ENCODE measurements at regions not wholly inside any gene's neighbourhood (a gene's known extent, or its start where the extent isn't known, plus 50 kb on each side); places are given as distances from the start of the nearest gene placed in this dataset.

GRCh38 chr6:170176898-170177771, 113.7 kb downstream of the DLL1 start:
- DNase-seq, result peak; percentile 45 to 68

DNA sequence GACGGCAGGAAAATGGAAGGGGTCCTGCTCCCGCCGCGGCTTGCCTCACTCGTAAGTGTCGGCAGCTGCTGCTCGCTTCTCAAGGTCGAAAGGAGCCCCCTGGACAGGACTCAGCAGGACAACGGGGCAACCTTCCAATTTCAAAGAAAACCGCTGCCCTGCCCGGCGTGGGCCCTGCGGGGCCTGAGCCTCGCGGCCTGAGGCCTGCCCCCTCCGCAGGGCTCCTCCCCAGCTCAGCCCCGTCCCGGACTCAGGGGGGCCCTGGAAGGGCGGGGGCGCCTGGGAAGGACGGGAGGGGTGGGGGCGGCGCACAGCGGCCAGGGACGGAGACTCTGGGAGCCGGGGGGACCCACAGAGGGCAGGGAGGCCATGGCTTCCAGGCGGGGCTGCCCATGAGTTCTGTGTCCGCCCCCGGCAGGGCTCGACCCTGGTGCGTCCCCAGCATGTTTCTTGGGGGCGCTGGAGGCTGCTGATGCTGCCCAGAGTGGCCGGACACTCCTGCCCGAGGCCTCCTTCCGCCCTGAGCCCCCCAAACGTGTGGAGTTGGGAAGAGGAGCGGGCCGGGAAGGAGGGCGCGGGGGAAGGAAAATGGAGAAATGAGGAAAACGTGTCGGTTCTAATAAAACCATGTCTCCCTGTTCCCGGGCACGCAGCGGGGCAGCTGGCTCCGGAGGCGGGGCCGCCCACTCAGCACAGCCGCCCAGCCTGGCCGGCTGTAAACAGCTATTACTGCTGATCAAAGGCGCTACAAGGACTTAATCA, 114.6 kb downstream of the DLL1 start:
- DNase-seq, result peak; percentile 49 to 54

GRCh38 chr6:170175644-170176135, 115.2 kb downstream of the DLL1 start:
- no peak for DNase-seq

DNA sequence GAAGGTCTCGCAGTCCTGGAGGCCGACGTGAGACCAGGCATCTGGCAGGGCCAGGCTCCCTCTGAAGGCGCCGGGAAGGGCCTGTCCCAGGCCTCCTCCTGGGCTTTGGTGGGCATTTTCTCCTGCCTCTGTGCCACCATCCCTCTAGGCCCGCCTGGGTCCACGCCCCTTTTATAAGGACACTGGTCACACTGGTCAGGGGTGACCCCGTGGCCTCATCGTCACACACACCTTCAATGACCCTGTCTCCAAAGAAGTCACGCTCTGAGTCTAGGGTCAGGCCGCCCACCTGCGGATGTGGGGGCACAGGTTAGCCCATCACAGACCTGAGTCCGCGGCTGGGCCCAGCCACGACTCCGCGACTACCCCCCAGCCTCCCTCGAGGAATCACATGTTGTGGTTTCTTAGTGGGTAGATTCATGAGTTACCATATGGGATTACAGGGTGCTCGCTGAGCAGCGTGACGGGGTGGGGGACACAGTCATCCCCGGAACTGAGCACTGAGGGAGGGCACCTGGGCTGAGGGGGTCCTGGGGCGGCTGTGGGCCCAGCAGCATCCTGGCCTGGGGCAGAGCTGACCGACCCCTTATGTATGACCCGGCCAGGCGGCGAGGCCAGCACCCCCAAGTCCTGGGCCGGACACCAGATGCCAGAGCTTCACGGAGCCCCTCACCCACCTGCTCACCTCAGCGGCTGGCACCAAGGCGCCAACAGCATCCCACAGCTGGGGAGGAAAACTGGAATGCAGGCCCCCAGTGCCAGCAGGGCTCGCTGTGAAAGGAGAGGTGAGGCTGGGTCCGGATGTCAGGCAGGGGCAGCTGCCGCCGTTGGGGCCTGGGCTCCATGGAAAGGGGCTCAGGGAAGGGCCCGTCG, 115.9 kb downstream of the DLL1 start:
- DNase-seq, result no peak

DNA sequence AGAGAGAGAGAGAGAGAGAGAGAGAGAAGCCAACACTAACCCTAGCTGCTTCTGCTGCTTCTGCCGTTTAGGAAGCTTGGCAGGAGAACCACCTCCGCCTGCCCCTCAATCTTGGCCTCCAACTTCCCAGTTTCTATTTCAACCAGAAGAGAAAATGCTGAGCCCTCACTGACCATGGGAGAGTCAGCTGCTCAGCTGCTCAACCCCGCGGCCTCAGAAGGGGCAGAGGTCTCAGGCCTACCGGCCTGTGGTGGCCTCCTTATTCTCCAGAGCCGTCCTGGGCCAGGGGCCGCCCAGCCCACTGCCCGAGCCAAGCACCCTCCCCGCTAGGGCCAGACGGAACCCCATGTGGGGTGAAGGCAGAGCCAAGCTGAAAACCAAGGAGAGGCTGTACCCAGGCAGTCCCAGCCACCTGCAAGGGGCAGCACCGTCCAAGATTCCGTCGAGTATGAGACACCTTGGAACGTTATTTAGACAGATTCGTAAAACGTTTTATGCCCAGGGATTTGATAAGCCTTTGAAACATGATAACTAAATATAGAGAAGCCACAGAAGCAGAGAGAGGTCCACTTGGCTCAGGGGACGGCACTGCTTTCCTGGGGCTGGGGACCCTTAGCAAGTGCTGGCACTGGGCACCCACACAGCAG, 116.6 kb downstream of the DLL1 start:
- DNase-seq, result no peak

GRCh38 chr6:170173335-170173881, 117.5 kb downstream of the DLL1 start:
- DNase-seq, result no peak

DNA sequence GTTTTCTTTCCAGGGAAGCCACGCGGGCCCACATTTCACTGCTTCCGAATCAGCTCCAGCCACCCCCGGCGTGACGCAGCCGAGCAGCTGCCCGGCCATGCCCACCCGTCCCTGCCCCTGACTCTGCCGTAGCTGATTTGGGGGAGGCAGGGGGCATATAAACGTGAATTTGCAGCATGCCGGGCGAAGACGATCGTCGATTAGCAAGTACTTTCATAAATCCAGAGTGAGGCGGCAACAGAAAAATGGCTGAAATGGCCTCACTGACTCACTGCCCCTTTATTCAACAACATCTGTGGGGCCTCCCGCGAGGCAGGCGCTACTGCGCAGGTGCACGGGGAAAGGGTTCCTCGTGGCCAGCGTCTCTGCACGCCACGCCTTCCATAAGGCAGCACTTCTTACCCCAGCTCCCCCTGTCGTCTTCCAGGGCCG, 118.0 kb downstream of the DLL1 start:
- no peak for DNase-seq

DNA sequence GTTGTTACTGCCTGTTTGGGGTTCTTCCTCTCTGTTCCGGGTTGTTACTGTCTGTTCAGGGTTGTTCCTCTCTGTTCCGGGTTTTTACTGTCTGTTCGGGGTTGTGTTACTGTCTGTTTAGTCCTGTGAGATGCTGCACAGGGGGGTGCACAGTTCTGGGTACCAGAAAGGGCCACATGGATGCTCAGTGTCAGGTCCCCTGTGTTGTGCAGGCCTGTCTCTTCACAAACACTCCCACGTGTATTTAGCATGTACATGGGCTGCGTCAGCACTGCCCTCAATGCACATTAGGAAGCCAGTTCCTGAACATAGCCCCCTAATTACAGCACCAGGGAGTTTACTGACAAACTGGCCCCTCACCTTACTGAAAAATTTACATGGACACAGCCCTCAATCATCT, 118.5 kb downstream of the DLL1 start:
- no peak for DNase-seq

DNA sequence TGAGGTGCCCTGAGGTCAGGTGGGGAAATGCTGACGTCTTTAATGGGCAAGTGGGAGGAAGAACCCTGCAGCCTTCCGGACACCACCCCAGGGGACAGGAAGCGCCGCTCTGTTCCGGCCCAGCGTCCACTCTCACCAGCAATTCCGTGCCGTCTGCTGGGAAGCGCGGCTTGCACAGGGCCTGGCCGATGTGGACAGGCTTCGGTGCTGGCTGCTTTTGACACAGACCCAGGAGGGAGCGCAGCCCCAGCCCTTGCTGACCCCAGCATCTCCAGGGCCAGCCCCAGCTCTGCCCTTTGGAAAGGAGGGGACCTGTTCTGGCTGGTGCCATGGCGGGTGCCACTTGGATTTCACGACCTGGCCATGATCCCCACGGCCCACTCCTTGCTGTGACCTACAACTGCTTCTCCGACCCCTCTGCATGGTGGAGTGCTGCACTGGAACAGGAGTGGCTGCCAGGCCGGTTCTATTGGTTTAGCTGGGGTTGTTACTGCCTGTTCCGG, 123.2 kb downstream of the DLL1 start:
- no peak for DNase-seq

- DNase-seq, result peak in 1 of 2 experiments; percentile 56
Measured at GRCh38 chr6:170166511-170167122, 124.3 kb downstream of the DLL1 start.

DNA sequence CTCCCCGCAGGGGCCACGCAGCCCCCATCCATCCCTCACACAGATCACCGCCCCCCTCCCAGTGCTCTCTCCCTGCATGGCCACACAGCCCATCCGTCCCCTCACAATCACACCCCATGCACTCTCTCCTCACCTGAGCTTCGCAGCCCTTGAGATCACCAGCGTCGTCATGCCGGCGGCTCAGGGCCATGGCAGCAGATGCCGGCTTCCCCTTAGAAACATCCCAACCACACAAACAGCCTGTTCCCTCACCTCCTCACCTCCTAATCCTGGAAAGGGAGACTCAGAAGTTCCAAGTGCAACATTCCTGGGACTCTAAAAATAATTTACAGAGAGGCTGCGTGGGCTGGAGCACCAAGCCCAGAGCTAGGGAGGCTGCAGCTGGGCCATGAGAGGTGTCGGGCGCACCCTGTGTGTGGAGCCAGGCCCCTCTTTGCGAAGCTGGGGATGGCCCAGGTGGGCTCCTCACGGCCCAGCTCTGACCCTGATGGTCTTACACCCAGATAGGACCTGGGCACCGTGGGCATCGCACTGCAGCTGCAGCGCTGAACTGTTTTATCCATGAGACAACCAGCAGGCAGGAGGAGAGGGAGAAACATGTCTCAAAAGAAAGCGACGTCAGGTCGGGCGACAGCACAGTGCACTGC, 125.3 kb downstream of the DLL1 start:
- peak in 1 of 2 experiments; percentile 35 for DNase-seq

GRCh38 chr6:170165085-170165470, 125.8 kb downstream of the DLL1 start:
- DNase-seq, result peak; percentile 67 to 78

GRCh38 chr6:170164271-170164900, 126.5 kb downstream of the DLL1 start:
- DNase-seq, result no peak

DNA sequence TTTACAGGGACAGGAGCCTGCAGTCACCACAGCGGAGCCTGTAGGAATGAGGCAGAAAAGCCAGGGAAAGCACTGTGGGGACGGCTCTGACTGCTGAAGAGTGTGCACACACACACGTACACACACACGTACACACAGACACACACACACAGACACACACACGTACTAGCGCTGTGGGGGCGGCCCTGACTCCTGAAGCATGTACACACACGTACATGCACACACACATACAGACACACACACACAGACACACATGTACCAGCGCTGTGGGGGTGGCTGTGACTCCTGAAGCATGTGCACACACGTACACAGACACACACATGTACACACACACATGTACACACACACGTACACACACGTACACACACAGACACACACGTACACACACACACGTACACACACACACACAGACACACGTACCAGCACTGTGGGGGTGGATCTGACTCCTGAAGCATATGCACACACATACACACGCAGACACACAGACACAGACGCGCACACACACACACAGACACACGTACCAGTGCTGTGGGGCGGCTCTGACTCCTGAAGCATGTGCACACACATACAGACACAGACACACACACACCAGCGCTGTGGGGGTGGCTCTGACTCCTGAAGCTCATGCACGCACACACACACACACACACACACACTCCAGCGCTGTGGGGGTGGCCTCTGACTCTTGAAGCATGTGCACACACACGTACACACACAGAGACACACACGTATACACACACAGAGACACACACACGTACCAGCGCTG, 127.3 kb downstream of the DLL1 start:
- DNase-seq, result no peak

DNA sequence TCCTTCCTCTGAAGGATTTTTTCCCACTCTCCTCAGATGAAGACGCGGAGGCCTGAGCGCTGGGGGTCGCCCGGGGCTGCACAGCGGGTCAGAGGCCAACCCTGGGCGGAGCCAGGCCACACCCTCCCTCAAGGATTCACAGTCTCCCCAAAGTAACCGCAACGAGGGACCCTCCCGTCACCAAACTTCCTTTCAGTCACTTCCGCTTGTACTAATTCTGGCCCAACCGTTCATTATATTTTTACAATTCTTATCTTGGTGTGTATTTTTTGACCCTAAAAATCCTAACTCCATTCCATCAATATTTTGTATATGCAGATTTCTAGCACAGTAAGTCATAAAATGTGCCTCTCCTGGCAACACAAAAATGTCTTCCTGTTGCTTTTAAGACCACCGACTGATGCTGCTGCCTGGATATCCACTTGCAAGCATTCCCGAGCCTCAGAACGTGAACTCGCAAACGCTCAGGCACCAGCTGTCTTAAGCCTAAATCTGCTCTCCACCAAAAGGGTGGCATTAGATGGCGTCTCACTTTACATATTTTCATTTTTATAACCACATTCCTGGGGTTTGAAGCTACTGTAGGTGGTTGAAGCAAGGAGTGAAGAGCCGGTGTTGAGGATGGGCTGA, 128.0 kb downstream of the DLL1 start:
- DNase-seq, result no peak

DNA sequence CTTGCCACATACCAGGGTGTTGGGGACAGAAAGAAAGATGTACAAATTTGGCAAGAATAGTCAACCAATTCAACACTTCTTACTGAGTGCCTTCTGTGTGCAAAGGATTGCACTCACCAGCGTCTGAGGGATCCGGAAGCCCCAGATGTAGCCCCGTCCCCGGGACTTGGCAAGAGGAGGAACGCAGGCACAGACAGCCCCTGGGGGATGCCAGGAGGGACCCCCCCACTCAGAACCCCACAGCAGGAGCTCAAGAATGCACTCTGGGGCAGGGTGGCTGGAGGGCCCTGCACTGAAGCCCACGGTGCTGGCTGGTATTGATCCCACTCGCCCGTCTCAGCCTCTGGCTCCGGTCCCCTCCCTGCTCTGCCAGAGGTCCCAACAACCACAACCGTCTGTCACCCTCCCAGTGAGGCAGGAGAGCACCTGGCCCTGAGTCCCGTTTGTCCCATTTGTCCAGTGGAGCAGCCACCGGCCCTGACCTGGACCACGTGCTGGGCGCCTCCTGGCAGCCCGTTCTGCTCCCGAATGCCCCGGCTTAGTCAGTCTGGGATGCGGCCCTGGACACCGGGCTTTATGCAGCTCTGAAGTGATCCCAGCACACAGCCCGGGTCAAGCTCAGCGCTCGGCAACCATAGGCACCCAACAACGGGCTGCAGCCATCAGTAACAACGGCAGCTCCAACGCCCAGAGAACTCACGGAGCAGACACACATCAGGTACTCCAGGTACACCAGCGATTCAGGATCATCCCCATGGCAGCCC, 128.7 kb downstream of the DLL1 start:
- DNase-seq, result no peak

GRCh38 chr6:170160628-170161611, 130.0 kb downstream of the DLL1 start:
- DNase-seq, result no peak

Data from SHP77 (cell line).